GF-D8 (cell line): ENCODE measurements at regions not wholly inside any gene's neighbourhood (a gene's known extent, or its start where the extent isn't known, plus 50 kb on each side); places are given as distances from the start of the nearest gene placed in this dataset.

ENCODE experiments used
- DNase-seq: peaks from one replicate; lab custom pipeline; 2025; lab: John Stamatoyannopoulos, UW

GRCh38 chr2:238701341-238702206, 146.3 kb upstream of the TWIST2 start:
- DNase-seq, result no peak

- no peak for DNase-seq
Observed at GRCh38 chr2:238702276-238703052, 145.4 kb upstream of the TWIST2 start.

GRCh38 chr2:238703053-238703415, 144.9 kb upstream of the TWIST2 start:
- no peak for DNase-seq

- DNase-seq, result no peak
Observed at GRCh38 chr2:238703436-238703835, 144.4 kb upstream of the TWIST2 start.

GRCh38 chr2:238704471-238705225, 143.2 kb upstream of the TWIST2 start:
- DNase-seq, result no peak

GRCh38 chr2:238706163-238706562, 141.7 kb upstream of the TWIST2 start:
- no peak for DNase-seq

GRCh38 chr2:238706673-238707072, 141.2 kb upstream of the TWIST2 start:
- DNase-seq, result no peak

- no peak for DNase-seq
Observed at GRCh38 chr2:238709325-238710025, 138.4 kb upstream of the TWIST2 start.

- no peak for DNase-seq
Observed at GRCh38 chr2:238710032-238710735, 137.7 kb upstream of the TWIST2 start.

GRCh38 chr2:238710787-238711186, 137.1 kb upstream of the TWIST2 start:
- no peak for DNase-seq

GRCh38 chr2:238711346-238711745, 136.5 kb upstream of the TWIST2 start:
- DNase-seq, result no peak

GRCh38 chr2:238712011-238712410, 135.9 kb upstream of the TWIST2 start:
- no peak for DNase-seq

- DNase-seq, result no peak
Observed at GRCh38 chr2:238713198-238713826, 134.6 kb upstream of the TWIST2 start.

GRCh38 chr2:238714038-238714528, 133.8 kb upstream of the TWIST2 start:
- no peak for DNase-seq

GRCh38 chr2:238716171-238716570, 131.7 kb upstream of the TWIST2 start:
- no peak for DNase-seq

GRCh38 chr2:238716585-238716984, 131.3 kb upstream of the TWIST2 start:
- no peak for DNase-seq

- no peak for DNase-seq
Observed at GRCh38 chr2:238717084-238717483, 130.8 kb upstream of the TWIST2 start.

GRCh38 chr2:238719641-238720040, 128.2 kb upstream of the TWIST2 start:
- no peak for DNase-seq

GRCh38 chr2:238720232-238720672, 127.6 kb upstream of the TWIST2 start:
- no peak for DNase-seq

- no peak for DNase-seq
Observed at GRCh38 chr2:238722181-238722580, 125.7 kb upstream of the TWIST2 start.

GRCh38 chr2:238722883-238723282, 125.0 kb upstream of the TWIST2 start:
- DNase-seq, result no peak
